HFF-Myc (cell line): ENCODE measurements at regions not wholly inside any gene's neighbourhood (a gene's known extent, or its start where the extent isn't known, plus 50 kb on each side); places are given as distances from the start of the nearest gene placed in this dataset.
"Not testable (repeated sequence)": the region's sequence is repeated elsewhere in the genome, so short reads cannot be mapped to it uniquely, and the experiment has no call there.

ENCODE experiments used
- DNase-seq: peaks from one replicate; pipeline ENCODE4 v3.0.0-alpha.2; 2011; ENCODE audit warnings: low read depth; ENCODE audit errors: extremely low read depth
- H3K4me3 ChIP-seq: replicated peaks from 2 replicates; pipeline ENCODE4 v1.5.1; 2011; ENCODE audit warnings: low read depth, mild to moderate bottlenecking, control low read depth, low read length
- CTCF ChIP-seq: IDR thresholded peaks from 2 replicates; pipeline ENCODE4 v1.5.1; 2012; ENCODE audit warnings: mild to moderate bottlenecking, low read depth, low read length, control low read depth; ENCODE audit errors: missing control alignments

- no peak overlapping the region for H3K4me3 ChIP-seq
- no peak for DNase-seq
- no peak for TF ChIP-seq CTCF
Observed at GRCh38 chr6:85867595-85867994, 224.9 kb upstream of the SYNCRIP start.

GRCh38 chr6:85866758-85867401 is 224.2 kb upstream of the SYNCRIP start:
- DNase-seq = no peak
- TF ChIP-seq CTCF = no peak
- H3K4me3 ChIP-seq = no peak overlapping the region

- no peak overlapping the region for H3K4me3 ChIP-seq
- no peak for DNase-seq
- no peak for TF ChIP-seq CTCF
Observed at GRCh38 chr6:85866370-85866730, 223.7 kb upstream of the SYNCRIP start.

- H3K4me3 ChIP-seq = peak overlapping the region; percentile 25
- no peak for TF ChIP-seq CTCF
- peak; percentile 29 for DNase-seq
Observed at GRCh38 chr6:85865420-85866369, 223.0 kb upstream of the SYNCRIP start.

- no peak for TF ChIP-seq CTCF
- no peak for DNase-seq
- H3K4me3 ChIP-seq = no peak overlapping the region
Observed at GRCh38 chr6:85864453-85865401, 222.0 kb upstream of the SYNCRIP start.

GRCh38 chr6:85856235-85856634 is 213.5 kb upstream of the SYNCRIP start:
- H3K4me3 ChIP-seq = no peak overlapping the region
- no peak for TF ChIP-seq CTCF
- DNase-seq = no peak

- not testable (repeated sequence) for DNase-seq, H3K4me3 ChIP-seq
Observed at GRCh38 chr6:85838351-85839119, 195.8 kb upstream of the SYNCRIP start.
